MCF 10A (cell line): ENCODE measurements at regions not wholly inside any gene's neighbourhood (a gene's known extent, or its start where the extent isn't known, plus 50 kb on each side); places are given as distances from the start of the nearest gene placed in this dataset.

Source experiments
- BruUV-seq: library from RNA; stranded (reverse); fragments of 400-500 nt; replicated peaks from 2 replicates; lab custom pipeline; 2021; lab: Mats Ljungman, UMichigan
- CTCF ChIA-PET: fragments of 300-600 bp; sonication (Branson Sonifier 250); formaldehyde crosslinking; extraction: SDS; loops from one replicate; lab custom pipeline; 2021; ENCODE audit warnings: antibody characterized with exemption, inconsistent platforms; lab: Yijun Ruan, JAX
- POLR2A ChIA-PET: fragments of 300-600, 350-650 bp; sonication (Branson Sonifier 250); formaldehyde crosslinking; extraction: SDS; loops from one replicate; lab custom pipeline; 2020; ENCODE audit warnings: antibody characterized with exemption, inconsistent platforms; lab: Yijun Ruan, JAX
- DNase-seq: peaks from one replicate; pipeline ENCODE4 v3.0.0-alpha.2; 2018; ENCODE audit not compliant: unreplicated experiment
- H3K27ac Mint-ChIP-seq: one replicate; pipeline ENCODE4 v1.8.0; 2022; ENCODE audit warnings: mild to moderate bottlenecking, low read depth, mixed read lengths; ENCODE audit not compliant: unreplicated experiment
- H3K27me3 Mint-ChIP-seq: one replicate; pipeline ENCODE4 v1.8.0; 2022; ENCODE audit warnings: mixed read lengths; ENCODE audit not compliant: insufficient read depth, unreplicated experiment
- H3K36me3 Mint-ChIP-seq: one replicate; pipeline ENCODE4 v1.8.0; 2022; ENCODE audit warnings: mild to moderate bottlenecking, moderate library complexity, mixed read lengths; ENCODE audit not compliant: insufficient read depth, unreplicated experiment
- H3K4me1 Mint-ChIP-seq: one replicate; pipeline ENCODE4 v1.8.0; 2022; ENCODE audit warnings: mixed read lengths; ENCODE audit not compliant: insufficient read depth, unreplicated experiment
- H3K4me3 Mint-ChIP-seq: one replicate; pipeline ENCODE4 v1.8.0; 2022; ENCODE audit warnings: mild to moderate bottlenecking, moderate library complexity, mixed read lengths; ENCODE audit not compliant: unreplicated experiment
- H3K9me3 Mint-ChIP-seq: one replicate; pipeline ENCODE4 v1.8.0; 2022; ENCODE audit warnings: mixed read lengths; ENCODE audit not compliant: unreplicated experiment
- CTCF ChIP-seq: fragments of 200-600 bp; IDR thresholded peaks from one replicate; pipeline ENCODE4 v1.8.0; 2022; ENCODE audit warnings: antibody characterized with exemption, mild to moderate bottlenecking; ENCODE audit not compliant: unreplicated experiment
- intact Hi-C: fragments of 100-400 bp; cut with micrococcal nuclease; formaldehyde crosslinking; loops from 2 replicates; pipeline ENCODE4 v1.14.1; 2022

- Mint-ChIP-seq H3K36me3 (no peaks in the 10 kb centered on the region), H3K27ac (no peak overlapping the region), H3K27me3 (no peaks in the 10 kb centered on the region), H3K4me3 (no peak overlapping the region), H3K4me1 (no peaks in the 10 kb centered on the region), H3K9me3 (no peaks in the 10 kb centered on the region)
- DNase-seq, result no peak
- intact Hi-C loops, result no loop called here
- POLR2A ChIA-PET, result no interaction called here
- CTCF ChIA-PET, result interaction anchor here (0.6 kb wide), 1 partner anchor 30 kb away, joined by 3 read pairs; no protein-coding TSS in a partner anchor
- TF ChIP-seq CTCF, result no peak
- BruUV-seq, result no TSS peak
These were observed 417.6 kb upstream of the ZFP42 start for GRCh38 chr4:187577941-187578480.

GRCh38 chr4:187586892-187587291 is 408.7 kb upstream of the ZFP42 start:
- intact Hi-C loops, result no loop called here
- no peak for TF ChIP-seq CTCF
- H3K9me3 Mint-ChIP-seq, result no peaks in the 10 kb centered on the region
- H3K27ac Mint-ChIP-seq, result peak overlapping the region; percentile 42
- no peaks in the 10 kb centered on the region for H3K4me1 Mint-ChIP-seq
- H3K36me3 Mint-ChIP-seq, result no peaks in the 10 kb centered on the region
- ChIA-PET CTCF (no interaction called here), POLR2A (interaction anchor here (0.5 kb wide), 1 partner anchor 851 kb away, joined by 3 read pairs; no protein-coding TSS in a partner anchor)
- BruUV-seq, result no TSS peak
- no peak overlapping the region for H3K4me3 Mint-ChIP-seq
- DNase-seq, result no peak
- no peaks in the 10 kb centered on the region for H3K27me3 Mint-ChIP-seq

- H3K27ac Mint-ChIP-seq, result no peak overlapping the region
- CTCF ChIA-PET, result interaction anchor here (0.5 to 0.9 kb wide), 3 partner anchors 114 to 314 kb away, joined by 3 read pairs; no protein-coding TSS in a partner anchor
- no TSS peak for BruUV-seq
- H3K4me3 Mint-ChIP-seq, result no peak overlapping the region
- TF ChIP-seq CTCF, result no peak
- DNase-seq, result no peak
- H3K36me3 Mint-ChIP-seq, result peaks cover 2% of the 10 kb centered on the region
- POLR2A ChIA-PET, result no interaction called here
- H3K27me3 Mint-ChIP-seq, result no peaks in the 10 kb centered on the region
- peaks cover 7% of the 10 kb centered on the region for H3K4me1 Mint-ChIP-seq
- intact Hi-C loops, result no loop called here
- H3K9me3 Mint-ChIP-seq, result no peaks in the 10 kb centered on the region
These were observed 397.4 kb upstream of the ZFP42 start for GRCh38 chr4:187598196-187598595.

- Mint-ChIP-seq H3K4me1 (peaks cover 19% of the 10 kb centered on the region), H3K9me3 (no peaks in the 10 kb centered on the region), H3K4me3 (no peak overlapping the region), H3K27me3 (no peaks in the 10 kb centered on the region), H3K27ac (no peak overlapping the region), H3K36me3 (no peaks in the 10 kb centered on the region)
- BruUV-seq, result no TSS peak
- ChIA-PET CTCF (interaction anchor here (0.6 kb wide), 1 partner anchor 1521 kb away, joined by 4 read pairs; no protein-coding TSS in a partner anchor), POLR2A (interaction anchor here (0.9 kb wide), 1 partner anchor 880 kb away, joined by 3 read pairs; no protein-coding TSS in a partner anchor)
- intact Hi-C loops, result loop anchor here (10.0 kb wide), 1 partner anchor 422 kb away; no protein-coding TSS in a partner anchor
- no peak for DNase-seq
- no peak for TF ChIP-seq CTCF
These were observed 393.1 kb upstream of the ZFP42 start for GRCh38 chr4:187602339-187603092.
